GM13977 (cell line): ENCODE measurements at regions not wholly inside any gene's neighbourhood (a gene's known extent, or its start where the extent isn't known, plus 50 kb on each side); places are given as distances from the start of the nearest gene placed in this dataset.

Source experiments
- DNase-seq: peaks from one replicate; pipeline ENCODE4 v3.0.0; 2012; ENCODE audit warnings: low spot score
- CTCF ChIP-seq: IDR thresholded peaks from 2 replicates; pipeline ENCODE4 v1.5.1; 2012; ENCODE audit warnings: mild to moderate bottlenecking, control low read depth; ENCODE audit not compliant: insufficient read depth; ENCODE audit errors: extremely low read depth, missing control alignments
- in situ Hi-C: fragments of 300-500 bp; cut with MboI; formaldehyde crosslinking; loops from one replicate; pipeline ENCODE4 v1.12.0; 2022; ENCODE audit warnings: low sequenced_read_pairs, low pct_unique_long_range_greater_than_20kb, mixed read lengths, inconsistent platforms; ENCODE audit not compliant: unreplicated experiment

- no peak for DNase-seq
- in situ Hi-C loops = no loop called here
- TF ChIP-seq CTCF = no peak
Observed at GRCh38 chr5:21642312-21642711, 1210.8 kb downstream of the CDH12 start.

GRCh38 chr5:21623831-21624230 is 1229.3 kb downstream of the CDH12 start:
- in situ Hi-C loops = no loop called here
- no peak for DNase-seq
- TF ChIP-seq CTCF = no peak

GRCh38 chr5:21615195-21615765 is 1237.9 kb downstream of the CDH12 start:
- no peak for TF ChIP-seq CTCF
- DNase-seq = no peak
- in situ Hi-C loops = no loop called here

GRCh38 chr5:21613971-21614488 is 1239.1 kb downstream of the CDH12 start:
- in situ Hi-C loops = no loop called here
- no peak for DNase-seq
- TF ChIP-seq CTCF = no peak

GRCh38 chr5:21603796-21604195 is 1249.3 kb downstream of the CDH12 start:
- in situ Hi-C loops = no loop called here
- no peak for TF ChIP-seq CTCF
- DNase-seq = no peak

GRCh38 chr5:21594566-21594965 is 1258.6 kb downstream of the CDH12 start:
- no peak for DNase-seq
- TF ChIP-seq CTCF = no peak
- in situ Hi-C loops = no loop called here
